ENCODE measurements at regions not wholly inside any gene's neighbourhood (a gene's known extent, or its start where the extent isn't known, plus 50 kb on each side); places are given as distances from the start of the nearest gene placed in this dataset.

- no peak for TF ChIP-seq CTCF (IDR thresholded peaks at IDR 0.05)
- no peak for TF ChIP-seq EZH2 (IDR thresholded peaks at IDR 0.05; ENCODE audit: borderline replicate concordance, insufficient read depth, low read depth, low read length, poor library complexity, severe bottlenecking)
Observed at GRCh38 chr2:195537811-195538210, 119.2 kb upstream of the SLC39A10 start.

Measured in B cell (primary cell).